ENCODE measurements at regions not wholly inside any gene's neighbourhood (a gene's known extent, or its start where the extent isn't known, plus 50 kb on each side); places are given as distances from the start of the nearest gene placed in this dataset.

DNA sequence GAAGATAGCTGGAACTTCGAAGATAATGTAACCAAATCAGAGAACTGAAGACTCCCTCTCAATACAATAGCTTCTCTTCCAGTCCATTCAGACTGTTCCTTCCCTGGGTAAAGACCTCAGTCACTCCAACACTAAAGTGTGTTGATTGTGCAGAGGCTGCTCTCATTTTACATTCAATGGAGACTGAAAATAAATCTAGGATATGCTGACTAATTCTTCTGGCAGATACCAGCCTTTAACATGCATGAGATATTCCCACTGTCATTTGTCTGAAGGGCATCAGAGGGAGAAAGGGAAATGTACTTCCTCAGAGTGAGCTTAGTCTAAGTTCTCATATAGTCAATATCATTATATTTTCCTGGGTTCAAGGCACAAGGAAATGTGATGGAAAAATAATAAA lies 166.4 kb upstream of the IRAK1BP1 start:
- TF ChIP-seq, protein P1, sequence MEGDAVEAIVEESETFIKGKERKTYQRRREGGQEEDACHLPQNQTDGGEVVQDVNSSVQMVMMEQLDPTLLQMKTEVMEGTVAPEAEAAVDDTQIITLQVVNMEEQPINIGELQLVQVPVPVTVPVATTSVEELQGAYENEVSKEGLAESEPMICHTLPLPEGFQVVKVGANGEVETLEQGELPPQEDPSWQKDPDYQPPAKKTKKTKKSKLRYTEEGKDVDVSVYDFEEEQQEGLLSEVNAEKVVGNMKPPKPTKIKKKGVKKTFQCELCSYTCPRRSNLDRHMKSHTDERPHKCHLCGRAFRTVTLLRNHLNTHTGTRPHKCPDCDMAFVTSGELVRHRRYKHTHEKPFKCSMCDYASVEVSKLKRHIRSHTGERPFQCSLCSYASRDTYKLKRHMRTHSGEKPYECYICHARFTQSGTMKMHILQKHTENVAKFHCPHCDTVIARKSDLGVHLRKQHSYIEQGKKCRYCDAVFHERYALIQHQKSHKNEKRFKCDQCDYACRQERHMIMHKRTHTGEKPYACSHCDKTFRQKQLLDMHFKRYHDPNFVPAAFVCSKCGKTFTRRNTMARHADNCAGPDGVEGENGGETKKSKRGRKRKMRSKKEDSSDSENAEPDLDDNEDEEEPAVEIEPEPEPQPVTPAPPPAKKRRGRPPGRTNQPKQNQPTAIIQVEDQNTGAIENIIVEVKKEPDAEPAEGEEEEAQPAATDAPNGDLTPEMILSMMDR (IDR thresholded peaks at IDR 0.05), result no peak
- TF ChIP-seq EP300 (IDR thresholded peaks at IDR 0.05), result no peak
- TF ChIP-seq POLR2A (IDR thresholded peaks at IDR 0.05), result no peak
- TF ChIP-seq POLR2AphosphoS5 (IDR thresholded peaks at IDR 0.05), result no peak
